Esophagus squamous epithelium (tissue), 5 donors: ENCODE measurements at regions not wholly inside any gene's neighbourhood (a gene's known extent, or its start where the extent isn't known, plus 50 kb on each side); places are given as distances from the start of the nearest gene placed in this dataset.

Source experiments
- DNase-seq: peaks from one replicate; lab custom pipeline; 2025; lab: John Stamatoyannopoulos, UW
- H3K27ac ChIP-seq, 4 donors: fragments of 200-600 bp; sonication (generic); one replicate each; pipeline ENCODE4 v1.5.1; 2016 to 2019; ENCODE audit warnings: mild to moderate bottlenecking in 1 of 4
- H3K27me3 ChIP-seq, 4 donors: fragments of 200-600 bp; sonication (generic); 1 replicate in 3 of 4; 2 replicates in 1 of 4; pipeline versions ENCODE4 v1.5.1 to v1.6.0; 2017 to 2021; ENCODE audit warnings: antibody characterized with exemption in 1 of 4
- H3K36me3 ChIP-seq, 3 donors: fragments of 200-600 bp; sonication (generic); one replicate each; pipeline ENCODE4 v1.5.1; 2016 to 2019
- H3K4me1 ChIP-seq, 3 donors: fragments of 200-600 bp; sonication (generic); one replicate each; pipeline ENCODE4 v1.5.1; 2017 to 2019
- H3K4me3 ChIP-seq, 4 donors: fragments of 200-600 bp; sonication (generic); 1 replicate in 3 of 4; 2 replicates in 1 of 4; pipeline ENCODE4 v1.5.1; 2016 to 2019; ENCODE audit warnings: mild to moderate bottlenecking in 2 of 4, moderate library complexity in 1 of 4
- H3K9me3 ChIP-seq, 3 donors: fragments of 200-600 bp; sonication (generic); one replicate each; pipeline ENCODE4 v1.5.1; 2016 to 2019
- CTCF ChIP-seq, 6 experiments: fragments of 450-650 bp in 4 of 6; fragments of 200-600 bp in 2 of 6; sonication (generic) in 2 of 6; IDR thresholded peaks; one replicate each; pipeline ENCODE4 v1.5.1; 2016 to 2019; ENCODE audit warnings: antibody characterized with exemption in 6 of 6, mild to moderate bottlenecking in 4 of 6, moderate library complexity in 4 of 6
- POLR2A ChIP-seq, 4 donors: fragments of 450-650 bp; IDR thresholded peaks; one replicate each; pipeline ENCODE4 v1.6.1; 2017; ENCODE audit warnings: antibody characterized with exemption in 4 of 4, mild to moderate bottlenecking in 4 of 4, moderate library complexity in 3 of 4
- WGBS, 2 donors: methylation state at CpG; one replicate each; pipeline ENCODE4 v1.1.5; 2018; 5-methylcytosine and 5-hydroxymethylcytosine counted together
- intact Hi-C: fragments of 100-400 bp; cut with DNase I; formaldehyde crosslinking; loops from one replicate; pipeline ENCODE4 v1.15.0; 2022
- donor health status: DM: yes; HTN: yes; CAD: no.

GRCh38 chr5:63351164-63351563 is 611.1 kb downstream of the HTR1A start:
- H3K27me3 ChIP-seq, result no peaks in the 10 kb centered on the region
- no peak overlapping the region for H3K27ac ChIP-seq
- intact Hi-C loops, result no loop called here
- no peak for DNase-seq
- H3K9me3 ChIP-seq, result no peaks in the 10 kb centered on the region
- TF ChIP-seq POLR2A (IDR thresholded peaks at IDR 0.05), result no peak
- no peak for TF ChIP-seq CTCF (IDR thresholded peaks at IDR 0.05)
- 33 to 45% methylated on average over 1 of the region's 1 CpG for WGBS, 2 donors
- H3K4me3 ChIP-seq, result no peak overlapping the region
- H3K4me1 ChIP-seq, result no peaks in the 10 kb centered on the region
- H3K36me3 ChIP-seq, result no peaks in the 10 kb centered on the region

GRCh38 chr5:63346451-63346850 is 615.8 kb downstream of the HTR1A start:
- Histone ChIP-seq H3K9me3 (no peaks in the 10 kb centered on the region), H3K27ac (no peak overlapping the region), H3K4me3 (no peak overlapping the region), H3K36me3 (no peaks in the 10 kb centered on the region), H3K27me3 (no peaks in the 10 kb centered on the region), H3K4me1 (no peaks in the 10 kb centered on the region)
- intact Hi-C loops, result no loop called here
- DNase-seq, result no peak
- TF ChIP-seq POLR2A (IDR thresholded peaks at IDR 0.05) (no peak), CTCF (IDR thresholded peaks at IDR 0.05) (no peak)

- TF ChIP-seq POLR2A (IDR thresholded peaks at IDR 0.05) (no peak), CTCF (IDR thresholded peaks at IDR 0.05) (no peak)
- no peak overlapping the region for H3K4me3 ChIP-seq
- 74 to 81% methylated on average over 2 of the region's 2 CpGs for WGBS, 2 donors
These were observed 620.8 kb downstream of the HTR1A start for GRCh38 chr5:63341442-63341841.

DNA sequence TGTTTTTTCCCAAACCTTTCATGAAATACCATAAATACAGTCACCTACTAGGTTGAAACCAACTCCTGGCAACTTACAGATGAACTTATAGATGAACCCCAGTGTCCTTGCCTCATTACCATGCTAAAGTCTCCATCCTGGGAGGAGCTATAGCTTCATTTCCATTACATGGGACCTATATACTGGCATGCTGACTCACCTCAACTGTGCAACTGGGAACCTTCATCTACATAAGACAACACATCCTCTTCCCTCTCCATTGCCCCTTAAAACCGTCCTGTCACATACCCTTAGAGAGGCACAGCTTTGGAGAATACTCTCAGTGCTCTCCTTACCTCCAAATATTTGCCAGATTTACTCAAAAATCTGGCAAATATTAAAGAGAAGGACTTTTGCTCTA is 638.3 kb downstream of the HTR1A start:
- H3K4me3 ChIP-seq, result no peak overlapping the region
- intact Hi-C loops, result no loop called here
- DNase-seq, result no peak
- H3K27ac ChIP-seq, result no peak overlapping the region
- no peaks in the 10 kb centered on the region for H3K27me3 ChIP-seq
- WGBS, 2 donors, result 20 to 29% methylated on average over 1 of the region's 1 CpG
- no peaks in the 10 kb centered on the region for H3K4me1 ChIP-seq
- no peaks in the 10 kb centered on the region for H3K9me3 ChIP-seq
- H3K36me3 ChIP-seq, result no peaks in the 10 kb centered on the region
- TF ChIP-seq CTCF (IDR thresholded peaks at IDR 0.05) (no peak), POLR2A (IDR thresholded peaks at IDR 0.05) (no peak)

More at GRCh38 chr5:63341442-63341841, 620.8 kb downstream of the HTR1A start:
- no peaks in the 10 kb centered on the region for H3K4me1 ChIP-seq
- DNase-seq, result no peak
- no peaks in the 10 kb centered on the region for H3K9me3 ChIP-seq
- no peak overlapping the region for H3K27ac ChIP-seq
- no peaks in the 10 kb centered on the region for H3K27me3 ChIP-seq
- intact Hi-C loops, result no loop called here
- H3K36me3 ChIP-seq, result no peaks in the 10 kb centered on the region

- TF ChIP-seq CTCF (IDR thresholded peaks at IDR 0.05), result no peak
- Histone ChIP-seq H3K27ac (no peak overlapping the region), H3K27me3 (no peaks in the 10 kb centered on the region), H3K4me1 (no peaks in the 10 kb centered on the region), H3K9me3 (no peaks in the 10 kb centered on the region), H3K4me3 (no peak overlapping the region), H3K36me3 (no peaks in the 10 kb centered on the region)
- intact Hi-C loops, result no loop called here
- DNase-seq, result no peak
- 68 to 80% methylated on average over 6 of the region's 6 CpGs for WGBS, 2 donors
These were observed 647.7 kb downstream of the HTR1A start for GRCh38 chr5:63314551-63314950.
